HG02852 (cell line): ENCODE measurements at regions not wholly inside any gene's neighbourhood (a gene's known extent, or its start where the extent isn't known, plus 50 kb on each side); places are given as distances from the start of the nearest gene placed in this dataset.
"Not testable (repeated sequence)": the region's sequence is repeated elsewhere in the genome, so short reads cannot be mapped to it uniquely, and the experiment has no call there.

Source experiments
- ATAC-seq: cut with Tn5 transposase; IDR thresholded peaks from one replicate; pipeline ENCODE4 v1.9.1; 2021; ENCODE audit warnings: mild to moderate bottlenecking, moderate library complexity; ENCODE audit not compliant: unreplicated experiment

DNA sequence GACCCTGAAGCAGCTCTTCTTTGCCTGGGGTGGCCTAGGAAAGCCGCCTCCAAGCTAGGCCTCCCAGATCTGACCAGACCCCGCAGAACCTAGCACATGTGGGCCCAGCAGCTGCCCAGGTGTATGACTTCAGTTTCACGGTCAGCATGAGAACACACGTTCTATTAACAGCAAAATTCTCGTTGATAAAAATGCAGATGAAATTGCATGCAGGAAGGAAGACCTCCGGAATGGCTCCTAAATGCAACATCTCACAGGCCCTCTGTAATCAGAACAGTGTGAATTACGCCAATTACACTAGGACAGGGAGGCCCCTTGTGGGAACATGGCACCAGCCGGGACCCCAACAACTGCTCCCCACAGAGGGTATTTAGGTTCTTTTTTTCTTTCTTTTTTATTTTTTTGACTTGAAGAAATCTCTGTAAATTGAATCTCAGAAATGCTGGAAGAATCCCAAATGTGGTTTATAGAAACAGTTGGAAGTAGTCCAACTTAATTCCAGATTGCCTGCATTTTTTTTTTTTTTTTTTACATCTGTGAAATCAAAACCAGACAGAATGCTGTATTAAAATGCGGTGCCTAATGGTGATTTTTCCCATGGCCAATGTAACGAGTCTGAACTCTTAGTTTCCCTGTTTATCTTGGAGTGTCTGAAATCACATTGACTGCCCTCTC, 185.1 kb downstream of the NPIPB11 start:
- ATAC-seq, result not testable (repeated sequence)

- ATAC-seq, result not testable (repeated sequence)
These were observed 185.8 kb downstream of the NPIPB11 start for GRCh38 chr16:29220647-29221191.

DNA sequence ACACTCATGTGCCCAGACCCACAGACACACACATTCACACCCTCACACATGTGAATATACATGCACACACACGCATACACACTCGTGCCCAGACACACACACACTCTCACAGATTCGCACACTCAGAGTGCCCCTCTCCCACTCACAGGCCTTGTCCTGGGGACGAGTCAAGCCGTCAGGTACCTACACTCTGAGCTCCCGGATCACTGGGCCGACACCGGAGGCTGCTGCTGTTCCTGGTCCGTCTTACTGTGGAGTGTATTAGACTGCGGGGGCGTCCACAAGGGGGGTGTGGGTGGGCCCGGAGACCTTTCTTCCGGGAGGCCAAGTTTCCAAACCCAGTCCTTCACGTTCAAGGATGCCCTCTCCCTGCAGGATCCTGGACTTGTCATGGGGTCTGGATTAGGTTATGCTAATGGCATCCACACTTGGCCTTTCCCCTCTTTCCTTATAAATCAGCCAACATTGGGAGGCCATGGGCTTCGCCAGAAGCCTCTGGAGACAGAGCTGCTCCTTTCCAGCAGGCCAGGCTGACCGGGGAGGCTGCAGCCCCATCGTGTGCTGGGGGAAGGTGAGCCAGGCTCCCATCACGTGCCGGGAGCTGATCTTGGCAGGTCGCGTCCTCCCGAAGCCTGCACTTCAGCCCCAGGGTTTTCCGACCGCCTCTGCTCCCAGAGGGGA, 186.4 kb downstream of the NPIPB11 start:
- ATAC-seq, result not testable (repeated sequence)

DNA sequence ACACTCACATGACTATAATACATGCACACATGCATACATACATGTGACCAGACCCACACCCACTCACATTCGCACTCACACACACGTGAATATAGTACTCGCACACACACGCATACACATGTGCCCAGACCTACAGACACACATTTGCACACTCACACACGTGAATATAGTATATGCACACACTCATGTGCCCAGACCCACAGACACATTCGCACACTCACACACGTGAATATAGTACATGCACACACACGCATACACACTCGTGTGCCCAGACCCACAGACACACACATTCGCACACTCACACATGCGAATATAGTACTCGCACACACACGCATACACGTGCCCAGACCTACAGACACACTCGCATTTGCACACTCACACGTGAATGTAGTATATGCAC, 186.9 kb downstream of the NPIPB11 start:
- ATAC-seq, result not testable (repeated sequence)

DNA sequence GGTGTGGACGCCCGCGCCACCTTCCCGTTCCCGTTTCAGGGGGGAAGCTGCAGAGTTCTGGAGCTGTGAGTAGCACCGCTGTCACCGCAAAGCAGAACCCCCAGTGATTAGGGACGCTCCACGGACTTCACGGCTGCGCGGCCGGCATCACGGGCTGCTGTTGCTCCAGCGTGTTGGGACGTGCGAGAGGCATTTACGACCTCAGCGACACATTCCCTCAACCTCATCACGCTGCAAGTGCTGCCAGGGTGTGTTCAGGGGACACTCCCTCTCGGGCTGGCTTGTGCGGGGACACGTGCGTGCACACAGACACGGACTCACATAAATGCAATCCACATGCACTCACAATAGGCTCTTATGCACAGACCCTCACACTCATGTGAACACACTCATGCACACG, 187.9 kb downstream of the NPIPB11 start:
- ATAC-seq, result not testable (repeated sequence)

DNA sequence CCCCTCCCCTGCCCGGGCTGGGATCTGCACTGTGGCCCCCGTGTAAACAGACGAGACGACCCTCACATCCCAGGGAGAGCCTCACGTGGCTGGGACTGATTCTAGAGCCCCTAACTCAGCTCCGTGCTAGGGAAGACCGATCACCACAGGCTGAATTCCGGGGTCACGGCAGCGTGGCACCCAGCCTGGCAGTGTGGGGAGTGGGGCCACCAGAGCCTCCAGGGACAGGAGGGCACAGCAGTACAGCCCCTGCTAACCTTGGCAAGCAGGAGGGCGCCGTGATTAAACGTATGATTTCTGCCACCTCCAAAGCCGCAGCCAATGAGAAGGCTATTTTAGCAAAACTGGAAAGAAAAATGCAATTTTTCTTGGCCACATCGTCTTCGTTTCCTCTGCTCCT, 188.3 kb downstream of the NPIPB11 start:
- ATAC-seq, result not testable (repeated sequence)

- ATAC-seq, result not testable (repeated sequence)
These were observed 188.8 kb downstream of the NPIPB11 start for GRCh38 chr16:29217752-29218126.

GRCh38 chr16:29217104-29217751, 189.3 kb downstream of the NPIPB11 start:
- ATAC-seq, result not testable (repeated sequence)

DNA sequence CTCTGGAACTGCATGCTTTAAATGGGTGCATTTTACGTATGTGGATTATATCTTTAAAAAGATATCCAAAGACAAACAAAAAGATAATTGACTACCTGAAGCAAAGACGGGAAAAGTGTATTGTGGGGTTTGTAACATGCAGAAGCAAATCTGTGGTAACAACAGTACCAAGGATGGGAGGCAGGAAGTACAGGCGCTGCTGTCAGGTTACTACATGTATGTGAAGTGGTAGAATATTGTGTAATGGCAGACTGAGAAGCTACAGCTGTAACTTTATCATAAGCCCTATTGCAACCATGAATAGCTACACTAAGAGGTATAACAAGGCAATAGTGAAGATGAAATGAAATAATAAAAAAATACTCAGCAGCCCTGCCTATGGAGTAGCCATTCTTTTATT, 192.7 kb downstream of the NPIPB11 start:
- not testable (repeated sequence) for ATAC-seq

- ATAC-seq, result not testable (repeated sequence)
These were observed 193.3 kb downstream of the NPIPB11 start for GRCh38 chr16:29213251-29213650.

GRCh38 chr16:29212084-29213027, 194.2 kb downstream of the NPIPB11 start:
- not testable (repeated sequence) for ATAC-seq

GRCh38 chr16:29211456-29211855, 195.1 kb downstream of the NPIPB11 start:
- not testable (repeated sequence) for ATAC-seq

DNA sequence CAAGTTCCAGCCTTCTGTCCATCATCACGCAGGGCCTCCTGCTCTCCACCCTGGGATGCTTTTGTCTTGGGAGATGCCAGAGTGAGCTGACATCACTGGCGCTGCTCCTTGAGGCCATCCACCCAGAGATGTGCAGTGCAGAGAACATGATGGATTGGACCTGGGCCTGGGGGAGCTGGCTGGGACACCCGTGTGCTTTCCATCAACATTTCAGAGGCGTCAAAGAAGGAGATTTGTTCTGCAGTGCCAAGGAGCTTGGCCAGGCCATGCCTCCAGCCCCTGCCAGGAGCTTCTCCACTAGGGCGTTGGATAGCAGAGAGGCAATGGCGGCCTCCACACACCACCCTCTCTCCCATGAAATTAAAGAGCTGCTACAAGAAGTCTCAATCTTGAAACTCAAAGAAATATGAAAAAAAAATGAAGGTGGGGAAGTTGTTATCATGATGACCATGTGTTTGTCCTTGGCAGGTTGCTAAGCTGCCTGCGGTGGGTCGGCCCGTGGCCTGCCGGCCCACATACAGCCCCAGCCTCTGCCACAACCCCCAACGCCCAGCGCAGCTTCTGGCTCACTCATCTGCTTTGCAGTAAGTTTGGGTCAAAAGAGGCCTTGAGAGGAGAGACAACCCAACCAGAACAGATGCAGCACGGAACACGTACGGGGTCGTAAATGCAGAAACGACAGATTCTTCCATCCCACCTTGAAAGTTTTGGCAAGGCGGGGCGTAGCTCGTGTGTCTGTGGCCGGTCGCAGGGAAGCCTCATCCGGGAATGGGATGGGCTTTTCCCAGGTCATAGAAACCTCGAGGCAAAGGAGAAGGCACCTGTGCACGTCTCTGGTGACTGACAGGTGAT, 196.0 kb downstream of the NPIPB11 start:
- ATAC-seq, result not testable (repeated sequence)

DNA sequence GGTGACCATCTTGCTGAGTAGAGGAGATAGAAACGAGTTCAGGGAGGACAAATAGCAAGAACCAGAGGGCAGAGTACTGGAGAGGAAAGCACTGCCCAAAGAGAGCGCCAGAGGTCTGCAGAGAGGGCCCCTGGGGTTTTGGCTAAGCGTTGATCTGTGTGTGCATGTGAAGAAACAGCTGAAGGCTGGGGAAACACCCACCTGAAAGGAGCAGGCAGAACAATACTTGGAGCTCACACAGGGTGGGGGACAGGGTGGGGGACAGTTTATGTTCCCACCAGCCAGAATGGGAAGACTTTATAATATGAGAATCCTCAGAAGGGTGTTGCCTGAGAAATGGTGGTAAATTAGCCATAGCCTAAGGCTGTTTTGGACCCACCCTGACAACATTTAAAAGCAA, 200.4 kb downstream of the NPIPB11 start:
- not testable (repeated sequence) for ATAC-seq

DNA sequence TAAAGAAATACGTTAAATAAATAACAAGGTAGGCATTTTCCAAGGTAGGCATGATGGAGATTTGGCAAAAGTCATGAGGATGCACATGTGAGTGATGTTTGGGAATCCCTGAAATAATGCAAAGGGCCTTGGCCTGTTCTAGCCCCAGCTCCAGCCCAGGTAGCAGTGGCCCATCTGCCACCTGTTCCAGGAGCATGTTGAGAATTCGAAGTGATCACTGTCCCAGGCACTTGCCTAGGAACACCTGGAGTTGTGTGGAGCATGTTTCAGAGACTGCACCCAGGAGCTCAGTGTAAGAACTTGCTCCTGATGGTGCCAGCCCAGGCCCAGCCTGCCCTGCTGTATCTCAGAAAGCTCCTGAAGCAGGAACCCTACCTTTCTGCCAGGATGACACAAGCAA, 201.4 kb downstream of the NPIPB11 start:
- ATAC-seq, result not testable (repeated sequence)

GRCh38 chr16:29204806-29205135, 201.7 kb downstream of the NPIPB11 start:
- ATAC-seq, result no peak

DNA sequence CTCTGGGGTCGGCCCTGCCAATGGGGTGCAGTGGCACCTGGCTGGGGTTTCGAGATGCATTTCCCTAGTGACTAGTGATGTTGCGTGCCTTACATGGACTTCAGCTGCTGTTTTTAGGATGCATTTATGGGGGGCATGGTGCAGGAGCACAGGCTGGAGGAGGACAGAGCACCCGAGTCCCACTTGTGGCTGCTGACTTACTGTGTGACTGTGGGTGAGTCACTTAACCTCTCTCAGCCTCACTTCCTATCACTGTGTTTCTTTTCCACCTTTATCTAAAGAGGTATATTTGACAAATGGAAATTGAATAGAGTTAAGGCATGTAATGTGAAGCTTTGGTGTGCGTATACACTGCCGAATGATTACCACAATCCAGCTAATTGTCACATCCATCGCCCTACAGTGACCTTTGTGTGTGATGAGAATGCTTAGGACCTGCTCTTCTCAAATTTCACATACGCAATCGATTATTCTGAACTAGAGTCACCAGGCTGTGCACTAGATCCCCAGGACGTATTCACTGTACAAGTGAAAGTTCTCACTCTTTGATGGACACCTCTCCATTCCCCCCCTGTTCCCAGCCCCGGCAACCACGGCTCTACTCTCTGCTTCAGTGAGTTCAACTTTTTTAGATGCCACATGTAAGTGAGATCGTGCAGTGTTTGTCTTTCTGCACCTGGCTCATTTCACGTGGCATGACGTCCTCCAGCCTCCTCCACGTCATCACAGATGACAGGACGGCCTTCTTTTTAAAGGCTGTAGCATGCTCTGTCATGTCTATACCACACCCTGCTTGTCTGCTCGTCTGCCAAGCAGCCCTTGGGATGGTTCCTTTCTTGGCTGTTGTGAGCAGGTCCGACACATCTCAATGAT, 202.3 kb downstream of the NPIPB11 start:
- ATAC-seq, result not testable (repeated sequence)

DNA sequence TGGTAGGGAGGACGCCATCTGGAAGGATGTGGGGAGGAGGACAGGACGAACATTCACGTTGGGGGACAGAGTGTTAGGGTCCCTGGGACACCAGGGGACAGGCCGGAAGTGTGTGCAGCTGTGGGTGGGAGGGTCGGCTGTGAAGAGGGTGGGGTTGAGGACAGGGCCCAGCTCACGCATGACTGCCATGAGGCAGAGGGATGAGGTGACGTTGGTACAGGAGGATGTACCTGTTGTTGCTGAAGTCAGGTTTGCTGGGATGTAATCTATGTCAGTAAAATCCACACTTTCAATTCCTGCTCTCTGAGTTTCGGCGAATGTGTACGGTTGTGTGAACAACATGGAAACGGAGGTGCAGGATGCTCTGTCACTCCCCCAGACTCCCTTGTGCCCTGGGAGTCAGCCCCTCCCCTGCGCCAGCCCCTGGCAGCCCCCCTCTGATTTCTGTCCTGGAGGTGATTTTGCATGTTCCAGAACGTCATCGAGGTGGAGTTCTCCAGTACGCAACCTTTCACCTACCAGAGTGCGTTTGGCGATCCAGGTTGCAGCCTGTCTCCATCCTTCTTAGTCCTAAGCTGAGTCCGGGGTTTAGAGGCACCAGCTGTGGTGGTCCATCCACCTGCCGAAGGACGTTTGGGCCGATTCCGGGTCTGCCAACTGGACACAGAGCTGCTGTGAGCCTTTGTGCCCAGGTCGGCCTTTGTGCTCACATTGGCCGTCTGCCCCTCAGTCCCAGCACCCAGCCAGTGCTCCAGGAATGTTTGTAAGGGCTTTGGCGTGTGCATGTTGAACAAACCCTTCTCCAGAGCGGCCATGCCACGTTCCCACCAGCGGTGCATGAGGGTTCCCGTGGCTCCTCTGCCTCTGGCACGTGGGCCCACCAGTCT, 203.2 kb downstream of the NPIPB11 start:
- ATAC-seq, result not testable (repeated sequence)
